OCI-M1 (cell line): ENCODE measurements at regions not wholly inside any gene's neighbourhood (a gene's known extent, or its start where the extent isn't known, plus 50 kb on each side); places are given as distances from the start of the nearest gene placed in this dataset.

ENCODE experiments used
- DNase-seq: peaks from one replicate; lab custom pipeline; 2025; lab: John Stamatoyannopoulos, UW

GRCh38 chr12:126681676-126682075 is 1585.3 kb upstream of the TMEM132C start:
- peak; percentile 16 for DNase-seq

DNA sequence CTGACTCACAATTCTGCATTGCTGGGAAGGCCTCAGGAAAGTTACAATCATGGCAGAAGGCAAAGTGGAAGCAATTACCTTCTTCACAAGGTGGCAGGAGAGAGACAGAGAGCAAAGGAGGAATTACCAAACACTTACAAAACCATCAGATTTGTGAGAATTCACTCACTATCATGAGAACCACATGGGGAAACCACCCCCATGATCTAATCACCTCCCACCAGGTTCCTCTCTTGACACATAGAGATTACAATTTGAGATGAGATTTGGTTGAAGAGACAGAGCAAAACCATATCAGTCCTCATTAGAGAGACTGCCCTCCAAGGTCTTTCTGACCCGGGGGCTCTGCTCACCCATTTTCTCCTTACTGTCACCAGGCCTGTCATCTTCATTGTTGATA is 1582.3 kb upstream of the TMEM132C start:
- DNase-seq, result no peak

GRCh38 chr12:126685636-126686035 is 1581.3 kb upstream of the TMEM132C start:
- no peak for DNase-seq

DNA sequence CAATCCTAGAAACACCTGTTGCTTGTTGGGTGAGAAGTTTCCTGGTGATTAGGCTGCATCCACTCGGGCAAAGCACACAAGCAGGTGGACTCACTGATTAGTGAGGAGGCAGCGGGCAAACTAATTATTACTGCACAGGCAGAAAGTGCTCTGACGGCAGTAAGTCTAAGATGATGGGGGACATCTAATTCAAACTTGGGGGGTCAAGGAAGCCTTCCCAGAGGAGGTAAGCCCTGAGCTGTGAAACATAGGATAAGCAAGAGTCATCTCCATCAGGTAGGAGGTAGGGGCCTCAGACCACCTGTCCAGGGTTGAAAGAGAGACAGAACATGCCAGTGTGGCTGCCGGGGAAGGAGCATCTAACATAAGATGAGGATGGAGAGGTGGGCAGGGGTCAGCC is 1578.4 kb upstream of the TMEM132C start:
- no peak for DNase-seq

- DNase-seq, result no peak
These were observed 1566.9 kb upstream of the TMEM132C start for GRCh38 chr12:126700096-126700495.

DNA sequence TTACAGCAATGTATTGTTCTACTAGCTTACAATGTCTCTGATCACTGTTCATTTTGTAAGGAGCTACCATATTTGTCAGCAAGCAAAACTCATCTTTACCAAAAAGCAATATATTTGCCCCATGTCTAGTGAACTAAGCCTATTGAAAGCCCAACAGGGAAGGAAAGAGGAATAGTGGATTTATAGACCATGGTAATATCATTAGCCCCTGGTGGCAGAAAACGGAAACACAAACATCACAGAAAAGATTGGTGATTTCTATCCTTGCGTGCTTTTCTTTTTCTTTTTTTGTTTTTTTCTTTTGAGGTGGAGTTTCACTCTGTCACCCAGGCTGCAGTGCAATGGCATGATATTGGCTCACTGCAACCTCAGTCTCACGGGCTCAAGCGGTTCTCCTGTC is 1562.4 kb upstream of the TMEM132C start:
- DNase-seq, result peak; percentile 12

- DNase-seq, result no peak
These were observed 1560.7 kb upstream of the TMEM132C start for GRCh38 chr12:126706300-126706699.

GRCh38 chr12:126708492-126708896 is 1558.5 kb upstream of the TMEM132C start:
- DNase-seq, result peak; percentile 26

- no peak for DNase-seq
These were observed 1548.6 kb upstream of the TMEM132C start for GRCh38 chr12:126718365-126718764.

DNA sequence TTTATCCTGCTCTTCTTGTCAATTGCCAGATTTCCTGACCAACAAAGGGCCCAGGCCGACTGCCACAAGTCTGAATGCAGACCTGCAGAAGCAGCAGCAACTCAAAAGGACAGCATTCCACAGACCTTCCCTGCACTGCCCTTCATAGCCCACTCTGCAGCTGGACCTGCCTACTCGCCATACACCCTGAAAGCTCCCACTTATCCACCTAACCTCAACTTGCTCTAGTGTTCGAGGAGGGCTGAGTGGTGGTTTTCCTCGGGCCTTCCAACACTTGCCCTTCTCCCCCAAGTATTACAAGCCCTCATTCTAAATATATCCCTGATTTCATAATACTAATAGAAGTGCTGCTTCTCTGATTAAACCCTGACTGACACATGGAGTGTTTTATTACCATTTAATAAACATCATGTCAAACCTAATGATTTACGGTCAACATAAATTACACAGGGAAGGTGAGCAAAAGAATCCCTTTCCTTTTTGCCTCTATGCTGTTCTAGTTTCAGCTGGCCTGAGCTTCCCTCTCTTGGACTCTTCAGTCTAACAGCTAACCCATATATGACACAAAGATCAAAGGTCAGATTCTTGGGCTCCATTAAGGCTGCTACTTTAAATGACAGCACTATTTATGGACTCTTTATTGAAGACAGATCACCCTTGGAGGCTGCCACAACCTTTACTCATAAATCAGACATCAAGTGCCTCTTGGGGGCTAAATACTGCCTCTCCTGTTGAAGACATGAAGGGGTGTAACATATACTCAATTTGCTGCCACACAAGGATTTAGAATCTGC is 1546.9 kb upstream of the TMEM132C start:
- DNase-seq, result no peak

- DNase-seq, result no peak
These were observed 1540.3 kb upstream of the TMEM132C start for GRCh38 chr12:126726481-126727217.

- DNase-seq, result no peak
These were observed 1539.5 kb upstream of the TMEM132C start for GRCh38 chr12:126727218-126728075.

- DNase-seq, result no peak
These were observed 1532.7 kb upstream of the TMEM132C start for GRCh38 chr12:126734296-126734695.

- no peak for DNase-seq
These were observed 1532.3 kb upstream of the TMEM132C start for GRCh38 chr12:126734710-126735109.

GRCh38 chr12:126741536-126742240 is 1525.3 kb upstream of the TMEM132C start:
- DNase-seq, result no peak

- no peak for DNase-seq
These were observed 1524.7 kb upstream of the TMEM132C start for GRCh38 chr12:126742241-126742641.

DNA sequence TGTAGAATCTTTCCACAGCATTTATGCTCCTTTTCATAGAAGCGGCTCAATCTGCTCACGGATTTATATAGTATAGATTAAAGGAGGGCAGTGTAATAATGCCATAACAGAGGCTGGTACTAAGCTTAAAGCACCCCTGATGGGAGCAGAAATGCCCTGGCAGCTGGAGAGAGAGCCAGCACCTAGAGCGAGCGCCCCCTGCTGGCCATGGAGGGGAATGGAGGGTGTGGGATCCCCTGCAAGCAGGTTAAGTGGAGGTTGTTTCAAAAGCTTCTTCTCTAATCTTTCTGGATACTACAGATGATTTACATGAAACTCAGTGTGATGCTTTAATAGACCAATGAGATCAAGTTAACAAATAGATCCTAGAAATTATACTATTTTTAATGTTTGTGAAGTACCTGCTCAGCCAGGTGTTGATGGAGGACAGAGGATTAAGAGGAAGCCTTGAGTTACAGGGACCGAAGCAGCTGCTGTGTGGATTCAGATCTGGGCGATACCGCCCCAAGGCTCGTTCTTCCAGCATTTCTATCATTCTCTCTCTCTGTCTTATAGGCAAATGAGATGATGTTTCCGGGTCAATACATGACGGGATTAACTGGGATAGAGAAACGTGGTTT is 1519.3 kb upstream of the TMEM132C start:
- peak; percentile 68 for DNase-seq

DNA sequence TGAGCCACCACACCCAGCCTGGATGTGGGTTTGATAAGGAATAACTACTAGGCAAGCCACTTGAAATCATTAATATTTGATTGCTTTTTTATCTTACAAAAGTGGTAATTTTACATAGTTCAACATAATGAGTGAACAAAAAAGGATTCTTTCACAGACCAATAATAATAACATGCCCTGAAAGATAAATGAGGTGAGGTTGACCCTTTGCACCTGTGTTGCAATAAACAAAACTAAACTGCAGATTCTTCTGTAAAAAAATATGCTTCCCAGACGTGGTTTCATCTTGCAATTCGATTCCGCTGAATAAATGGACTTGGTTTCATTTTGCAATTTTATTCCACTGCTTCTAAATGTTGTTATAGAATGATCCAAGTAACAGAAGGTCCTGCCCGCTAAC is 1514.9 kb upstream of the TMEM132C start:
- DNase-seq, result no peak

DNA sequence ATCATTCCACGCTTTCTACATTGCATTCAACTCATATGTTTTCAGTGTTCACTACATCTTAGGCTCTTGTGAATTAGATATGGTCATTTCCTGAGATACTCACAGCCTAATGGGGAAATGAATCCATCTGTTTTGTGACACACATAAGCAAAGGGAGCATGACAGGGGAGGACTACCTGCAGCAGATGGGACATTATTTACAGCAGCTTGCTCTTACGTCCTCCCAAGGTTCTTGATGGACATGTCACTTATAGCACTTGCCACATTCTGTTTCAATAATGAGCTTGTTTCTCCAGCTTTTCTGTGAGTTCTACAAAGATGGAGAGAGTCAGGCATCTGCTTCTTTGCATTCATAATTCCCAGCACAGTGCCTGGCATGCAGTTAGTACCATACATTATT is 1509.6 kb upstream of the TMEM132C start:
- no peak for DNase-seq

GRCh38 chr12:126760092-126760491 is 1506.9 kb upstream of the TMEM132C start:
- no peak for DNase-seq

DNA sequence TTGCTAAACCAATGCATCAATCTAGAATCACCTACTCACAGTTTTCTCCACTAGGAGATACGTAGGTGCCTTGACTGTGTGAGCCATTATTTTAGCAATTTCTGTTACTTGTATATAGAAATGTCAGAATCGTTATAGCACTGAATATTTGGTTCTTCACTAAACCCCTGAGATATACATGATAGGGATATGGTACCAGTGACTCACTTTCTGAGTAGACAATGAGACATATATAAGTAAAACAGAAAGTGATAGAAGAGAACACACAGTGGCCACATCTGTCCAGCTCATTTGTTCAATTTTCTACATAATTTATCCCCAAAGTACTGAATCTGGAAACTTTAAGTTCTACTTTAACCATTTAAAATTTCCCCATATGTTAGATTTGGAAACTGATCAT is 1505.5 kb upstream of the TMEM132C start:
- DNase-seq, result no peak
